Left lung (tissue), 4 donors: ENCODE measurements at regions not wholly inside any gene's neighbourhood (a gene's known extent, or its start where the extent isn't known, plus 50 kb on each side); places are given as distances from the start of the nearest gene placed in this dataset.

ENCODE experiments used
- ATAC-seq: fragments of 200-7000 bp; cut with Tn5 transposase; one replicate; pipeline ENCODE4 v1.9.1; 2020; ENCODE audit warnings: moderate library complexity
- DNase-seq, 4 donors: peaks; one replicate each; pipeline ENCODE4 v3.0.0-alpha.2; 2013 to 2020
- H3K27ac ChIP-seq, 2 donors: fragments of 200-600 bp; sonication (generic) in 1 of 2; one replicate each; pipeline versions ENCODE4 v1.5.0 to v1.8.0; 2020 to 2021
- H3K27me3 ChIP-seq, 2 donors: fragments of 200-600 bp; sonication (generic) in 1 of 2; one replicate each; pipeline versions ENCODE4 v1.5.0 to v1.8.0; 2020 to 2021
- H3K36me3 ChIP-seq, 2 donors: fragments of 200-600 bp; sonication (generic) in 1 of 2; one replicate each; pipeline versions ENCODE4 v1.5.0 to v1.8.0; 2020 to 2021
- H3K4me1 ChIP-seq, 2 donors: fragments of 200-600 bp; one replicate each; pipeline ENCODE4 v1.8.0; 2021
- H3K4me3 ChIP-seq, 2 donors: fragments of 200-600 bp; sonication (generic) in 1 of 2; one replicate each; pipeline versions ENCODE4 v1.5.0 to v1.8.0; 2020 to 2021; ENCODE audit warnings: mild to moderate bottlenecking in 1 of 2
- H3K9me3 ChIP-seq, 2 donors: fragments of 200-600 bp; sonication (generic) in 1 of 2; one replicate each; pipeline versions ENCODE4 v1.5.0 to v1.8.0; 2020 to 2021
- CTCF ChIP-seq, 2 donors: fragments of 200-600 bp; sonication (generic) in 1 of 2; IDR thresholded peaks; one replicate each; pipeline versions ENCODE4 v1.5.0 to v1.8.0; 2021; ENCODE audit warnings: antibody characterized with exemption in 2 of 2
- intact Hi-C, 2 donors: fragments of 100-400 bp; cut with DNase I; formaldehyde crosslinking; loops; one replicate each; pipeline versions ENCODE4 v1.11.2 to v1.14.2; 2022
- donor health status: DM: no; HTN: yes; CAD: no.
- donor health status: DM: no; HTN: no; CAD: no.

GRCh38 chr6:91521999-91522398, 935.1 kb upstream of the MAP3K7 start:
- Histone ChIP-seq H3K27ac (no peak overlapping the region), H3K27me3 (no peaks in the 10 kb centered on the region), H3K9me3 (no peaks in the 10 kb centered on the region), H3K4me3 (no peak overlapping the region), H3K4me1 (no peaks in the 10 kb centered on the region), H3K36me3 (no peaks in the 10 kb centered on the region)
- intact Hi-C loops = no loop called here
- no peak for DNase-seq
- no peak for ATAC-seq
- no peak for TF ChIP-seq CTCF (IDR thresholded peaks at IDR 0.05)

- intact Hi-C loops = no loop called here
- no peak for ATAC-seq
- Histone ChIP-seq H3K4me1 (no peaks in the 10 kb centered on the region), H3K4me3 (no peak overlapping the region), H3K27ac (no peak overlapping the region), H3K36me3 (no peaks in the 10 kb centered on the region), H3K27me3 (no peaks in the 10 kb centered on the region), H3K9me3 (peaks cover 0 to 5% of the 10 kb centered on the region in 2 donors)
- DNase-seq = no peak
- TF ChIP-seq CTCF (IDR thresholded peaks at IDR 0.05) = no peak
These were observed 922.8 kb upstream of the MAP3K7 start for GRCh38 chr6:91509711-91510110.

GRCh38 chr6:91509039-91509438, 922.2 kb upstream of the MAP3K7 start:
- Histone ChIP-seq H3K27ac (no peak overlapping the region), H3K27me3 (no peaks in the 10 kb centered on the region), H3K9me3 (peaks cover 0 to 5% of the 10 kb centered on the region in 2 donors), H3K36me3 (no peaks in the 10 kb centered on the region), H3K4me3 (no peak overlapping the region), H3K4me1 (no peaks in the 10 kb centered on the region)
- ATAC-seq (no peak), DNase-seq (no peak)
- intact Hi-C loops = no loop called here
- no peak for TF ChIP-seq CTCF (IDR thresholded peaks at IDR 0.05)

- H3K36me3 ChIP-seq = no peaks in the 10 kb centered on the region
- no peak overlapping the region for H3K27ac ChIP-seq
- peaks cover 0 to 5% of the 10 kb centered on the region in 2 donors for H3K9me3 ChIP-seq
- H3K4me3 ChIP-seq = no peak overlapping the region
- H3K27me3 ChIP-seq = no peaks in the 10 kb centered on the region
- no peak for TF ChIP-seq CTCF (IDR thresholded peaks at IDR 0.05)
- no peak for ATAC-seq
- no peaks in the 10 kb centered on the region for H3K4me1 ChIP-seq
- no peak for DNase-seq
- intact Hi-C loops = no loop called here
These were observed 919.6 kb upstream of the MAP3K7 start for GRCh38 chr6:91506509-91506908.

- Histone ChIP-seq H3K9me3 (peaks cover 0 to 5% of the 10 kb centered on the region in 2 donors), H3K27me3 (no peaks in the 10 kb centered on the region), H3K36me3 (no peaks in the 10 kb centered on the region), H3K4me3 (no peak overlapping the region), H3K27ac (no peak overlapping the region), H3K4me1 (no peaks in the 10 kb centered on the region)
- DNase-seq = no peak
- no peak for ATAC-seq
- intact Hi-C loops = no loop called here
- no peak for TF ChIP-seq CTCF (IDR thresholded peaks at IDR 0.05)
These were observed 918.3 kb upstream of the MAP3K7 start for GRCh38 chr6:91505199-91505598.
